ENCODE measurements at regions not wholly inside any gene's neighbourhood (a gene's known extent, or its start where the extent isn't known, plus 50 kb on each side); places are given as distances from the start of the nearest gene placed in this dataset.

DNA sequence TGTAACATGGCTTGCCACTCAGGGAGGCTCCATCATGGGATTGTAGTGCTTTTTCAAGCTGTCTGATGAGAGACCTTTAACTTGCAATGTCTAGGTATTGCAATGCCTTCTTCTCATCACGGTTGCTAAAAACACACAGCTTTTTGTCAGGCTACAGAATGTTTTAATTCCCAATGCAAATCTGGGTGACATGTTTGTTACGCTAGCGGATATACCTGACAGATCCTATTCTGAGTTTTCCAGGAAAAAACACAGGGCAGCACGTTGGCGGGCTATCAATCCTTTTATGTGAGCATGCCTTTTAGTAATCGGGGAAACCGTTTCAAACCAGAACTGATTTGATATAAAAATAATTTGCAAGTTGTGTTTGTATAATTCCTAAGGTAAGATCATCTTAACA is 577.2 kb upstream of the MAP3K7 start:
- TF ChIP-seq GATA3 (IDR thresholded peaks at IDR 0.05; ENCODE audit: low read depth, low read length) (no peak), GATA2 (IDR thresholded peaks at IDR 0.05; ENCODE audit: low read depth, low read length) (no peak)
